Endothelial cell of umbilical vein (primary cell): ENCODE measurements at regions not wholly inside any gene's neighbourhood (a gene's known extent, or its start where the extent isn't known, plus 50 kb on each side); places are given as distances from the start of the nearest gene placed in this dataset.

ENCODE experiments used
- BruUV-seq: library from RNA; stranded (reverse); fragments of 400-500 nt; replicated peaks from 2 replicates; lab custom pipeline; 2021; lab: Mats Ljungman, UMichigan
- CTCF ChIA-PET: fragments of 300-600, 350-600 bp; sonication (Branson Sonifier 250); formaldehyde crosslinking; loops from one replicate; lab custom pipeline; 2021; ENCODE audit warnings: antibody characterized with exemption, inconsistent platforms; lab: Charles Lee
- POLR2A ChIA-PET: fragments of 300-600, 350-600 bp; sonication (Branson Sonifier 250); formaldehyde crosslinking; loops from one replicate; lab custom pipeline; 2021; ENCODE audit warnings: antibody characterized with exemption, inconsistent platforms; lab: Charles Lee
- DNase-seq: peaks from one replicate; pipeline ENCODE4 v3.0.0-alpha.2; 2011; ENCODE audit warnings: low read depth, low spot score
- FAIRE-seq: peaks from 2 replicates; lab custom pipeline; 2011; peaks lifted over from hg19 to GRCh38; lab: Jason Lieb, UNC
- H2AFZ ChIP-seq: 2 replicates; pipeline ENCODE4 v1.6.0; 2012; ENCODE audit warnings: low read depth, low read length, control low read depth, inconsistent platforms
- H3K27ac ChIP-seq: 2 replicates; pipeline ENCODE4 v1.5.1; 2011; ENCODE audit warnings: low read depth, mild to moderate bottlenecking, control low read depth, low read length, moderate library complexity; ENCODE audit not compliant: insufficient read depth
- H3K27me3 ChIP-seq, 2 experiments: 2 replicates each; pipeline versions ENCODE4 v1.6.0 to v1.6.1; 2011; ENCODE audit warnings: low read length in 2 of 2, mixed read lengths in 1 of 2; ENCODE audit not compliant: control insufficient read depth in 2 of 2, insufficient read depth in 2 of 2
- H3K36me3 ChIP-seq, 2 experiments: 2 replicates in 1 of 2; 3 replicates in 1 of 2; pipeline ENCODE4 v1.5.1; 2011; ENCODE audit warnings: low read length in 2 of 2, mild to moderate bottlenecking in 1 of 2, moderate library complexity in 1 of 2; ENCODE audit not compliant: control insufficient read depth in 2 of 2, insufficient read depth in 2 of 2; ENCODE audit errors: extremely low read depth in 1 of 2
- H3K4me1 ChIP-seq: 3 replicates; pipeline ENCODE4 v1.5.1; 2011; ENCODE audit warnings: mild to moderate bottlenecking, low read length; ENCODE audit not compliant: control insufficient read depth, insufficient read depth; ENCODE audit errors: extremely low read depth
- H3K4me2 ChIP-seq: 2 replicates; pipeline ENCODE4 v1.6.1; 2011; ENCODE audit warnings: low read length, control low read depth, mixed read lengths; ENCODE audit not compliant: insufficient read depth
- H3K4me3 ChIP-seq, 3 experiments: fragments of 200-600 bp in 1 of 3; sonication (generic), shearing (Covaris generic) in 1 of 3; replicated peaks in 1 of 3; 2 replicates each; pipeline ENCODE4 v1.5.1; 2011 to 2016; ENCODE audit warnings: control low read depth in 3 of 3, low read length in 3 of 3, mild to moderate bottlenecking in 2 of 3, inconsistent platforms in 1 of 3, low read depth in 1 of 3, moderate library complexity in 1 of 3; ENCODE audit not compliant: insufficient read depth in 1 of 3
- H3K79me2 ChIP-seq: 2 replicates; pipeline ENCODE4 v1.6.0; 2012; ENCODE audit warnings: low read length, inconsistent platforms; ENCODE audit not compliant: control insufficient read depth, insufficient read depth
- H3K9ac ChIP-seq: replicated peaks from 2 replicates; pipeline ENCODE3; 2011; ENCODE audit warnings: low read length, control low read depth; ENCODE audit not compliant: insufficient read depth; ENCODE audit errors: extremely low read depth
- H3K9me1 ChIP-seq: replicated peaks from 3 replicates; pipeline ENCODE4 v1.6.0; 2011; ENCODE audit warnings: mild to moderate bottlenecking, low read length; ENCODE audit not compliant: control insufficient read depth, insufficient read depth; ENCODE audit errors: extremely low read depth
- H3K9me3 ChIP-seq: replicated peaks from 2 replicates; pipeline ENCODE4 v1.5.1; 2012; ENCODE audit warnings: low read length, inconsistent platforms; ENCODE audit not compliant: control insufficient read depth, insufficient read depth
- H4K20me1 ChIP-seq: replicated peaks from 2 replicates; pipeline ENCODE3; 2011; ENCODE audit warnings: mild to moderate bottlenecking, low read length; ENCODE audit not compliant: control insufficient read depth, insufficient read depth; ENCODE audit errors: extremely low read depth
- EZH2 ChIP-seq: IDR thresholded peaks from 2 replicates; pipeline ENCODE4 v1.6.1; 2012; ENCODE audit warnings: borderline replicate concordance, low read depth, mild to moderate bottlenecking, moderate library complexity, low read length, inconsistent platforms; ENCODE audit not compliant: severe bottlenecking
- FOS ChIP-seq: IDR thresholded peaks from 2 replicates; pipeline ENCODE4 v1.6.1; 2011; ENCODE audit warnings: mild to moderate bottlenecking, low read length, moderate library complexity, borderline replicate concordance; ENCODE audit not compliant: insufficient read depth
- GATA2 ChIP-seq: IDR thresholded peaks from 2 replicates; pipeline ENCODE4 v1.7.0; 2011; ENCODE audit warnings: low read depth, mild to moderate bottlenecking, moderate library complexity, mixed read lengths, low read length; ENCODE audit not compliant: insufficient read length, insufficient read depth
- JUN ChIP-seq: IDR thresholded peaks from 2 replicates; pipeline ENCODE4 v1.6.1; 2011; ENCODE audit warnings: borderline replicate concordance, low read depth; ENCODE audit not compliant: insufficient read length, insufficient read depth
- MYC ChIP-seq: IDR thresholded peaks from one replicate; pipeline ENCODE4 v1.6.1; 2011; ENCODE audit warnings: mild to moderate bottlenecking, low read depth, low read length
- POLR2A ChIP-seq: IDR thresholded peaks from 2 replicates; pipeline ENCODE4 v1.6.1; 2012; ENCODE audit warnings: low read depth, mild to moderate bottlenecking, control low read depth, low read length
- POLR2AphosphoS5 ChIP-seq: IDR thresholded peaks from 2 replicates; pipeline ENCODE4 v1.6.1; 2012; ENCODE audit warnings: low read depth, mild to moderate bottlenecking, control low read depth, low read length, moderate library complexity; ENCODE audit not compliant: insufficient read depth
- dilution Hi-C: fragments of 300-500 bp; cut with MboI; formaldehyde crosslinking; loops from one replicate; pipeline ENCODE4 v1.15.0; 2019; ENCODE audit warnings: low sequenced_read_pairs; ENCODE audit not compliant: extremely low pct_ligation_motif_present
- intact Hi-C: fragments of 100-400 bp; cut with micrococcal nuclease; formaldehyde crosslinking; loops from one replicate; pipeline ENCODE4 v1.10.0; 2022
- TF ChIP-seq, protein P1 (sequence below), 2 donors: IDR thresholded peaks; 1 replicate in 1 of 2; 2 replicates in 1 of 2; pipeline ENCODE4 v1.5.1; 2011; ENCODE audit warnings: low read length in 2 of 2, mild to moderate bottlenecking in 2 of 2, moderate library complexity in 2 of 2, control low read depth in 1 of 2, inconsistent platforms in 1 of 2, low read depth in 1 of 2; ENCODE audit not compliant: insufficient read depth in 1 of 2; ENCODE audit errors: extremely low read depth in 1 of 2
- TF ChIP-seq, protein P2 (sequence below): IDR thresholded peaks from 2 replicates; pipeline ENCODE4 v1.6.1; 2011; ENCODE audit not compliant: insufficient read depth, insufficient read length

DNA sequence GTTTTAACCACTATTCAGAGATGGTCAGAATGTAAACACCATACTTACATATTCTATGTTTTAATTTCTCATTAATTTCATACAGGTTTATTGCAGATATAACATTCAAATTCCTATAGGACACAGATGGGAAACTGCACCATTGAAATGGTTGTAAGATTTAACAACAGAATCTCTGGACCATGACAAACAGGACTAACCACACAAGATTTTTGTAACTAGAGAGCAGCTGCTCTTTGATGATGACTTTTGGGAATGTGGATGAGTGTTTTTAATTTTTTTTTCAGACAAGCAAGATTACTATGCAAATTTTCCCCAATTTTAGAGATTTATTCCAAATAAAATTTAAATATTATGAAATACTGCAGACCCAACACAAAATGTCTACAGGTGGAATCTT is 610.2 kb downstream of the PCDH18 start:
- Histone ChIP-seq H2AFZ (no peak overlapping the region), H3K9me1 (no peaks in the 10 kb centered on the region), H3K4me3 (no peak overlapping the region), H3K36me3 (no peaks in the 10 kb centered on the region), H3K27me3 (no peaks in the 10 kb centered on the region), H4K20me1 (no peaks in the 10 kb centered on the region), H3K4me1 (no peaks in the 10 kb centered on the region), H3K27ac (no peak overlapping the region), H3K79me2 (no peaks in the 10 kb centered on the region), H3K9ac (no peak overlapping the region), H3K9me3 (no peaks in the 10 kb centered on the region), H3K4me2 (no peak overlapping the region)
- FAIRE-seq (no peak), DNase-seq (no peak)
- POLR2A ChIA-PET: no interaction called here
- dilution Hi-C loops (no loop called here), intact Hi-C loops (no loop called here)
- CTCF ChIA-PET: no interaction called here
- TF ChIP-seq, protein P1, sequence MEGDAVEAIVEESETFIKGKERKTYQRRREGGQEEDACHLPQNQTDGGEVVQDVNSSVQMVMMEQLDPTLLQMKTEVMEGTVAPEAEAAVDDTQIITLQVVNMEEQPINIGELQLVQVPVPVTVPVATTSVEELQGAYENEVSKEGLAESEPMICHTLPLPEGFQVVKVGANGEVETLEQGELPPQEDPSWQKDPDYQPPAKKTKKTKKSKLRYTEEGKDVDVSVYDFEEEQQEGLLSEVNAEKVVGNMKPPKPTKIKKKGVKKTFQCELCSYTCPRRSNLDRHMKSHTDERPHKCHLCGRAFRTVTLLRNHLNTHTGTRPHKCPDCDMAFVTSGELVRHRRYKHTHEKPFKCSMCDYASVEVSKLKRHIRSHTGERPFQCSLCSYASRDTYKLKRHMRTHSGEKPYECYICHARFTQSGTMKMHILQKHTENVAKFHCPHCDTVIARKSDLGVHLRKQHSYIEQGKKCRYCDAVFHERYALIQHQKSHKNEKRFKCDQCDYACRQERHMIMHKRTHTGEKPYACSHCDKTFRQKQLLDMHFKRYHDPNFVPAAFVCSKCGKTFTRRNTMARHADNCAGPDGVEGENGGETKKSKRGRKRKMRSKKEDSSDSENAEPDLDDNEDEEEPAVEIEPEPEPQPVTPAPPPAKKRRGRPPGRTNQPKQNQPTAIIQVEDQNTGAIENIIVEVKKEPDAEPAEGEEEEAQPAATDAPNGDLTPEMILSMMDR (IDR thresholded peaks at IDR 0.05; ENCODE audit: extremely low read depth in 1 of 2, insufficient read depth in 1 of 2, low read depth in 1 of 2, low read length in 2 of 2): no peak
- no peak for TF ChIP-seq EZH2
- no peak for TF ChIP-seq POLR2AphosphoS5
- no TSS peak for BruUV-seq

DNA sequence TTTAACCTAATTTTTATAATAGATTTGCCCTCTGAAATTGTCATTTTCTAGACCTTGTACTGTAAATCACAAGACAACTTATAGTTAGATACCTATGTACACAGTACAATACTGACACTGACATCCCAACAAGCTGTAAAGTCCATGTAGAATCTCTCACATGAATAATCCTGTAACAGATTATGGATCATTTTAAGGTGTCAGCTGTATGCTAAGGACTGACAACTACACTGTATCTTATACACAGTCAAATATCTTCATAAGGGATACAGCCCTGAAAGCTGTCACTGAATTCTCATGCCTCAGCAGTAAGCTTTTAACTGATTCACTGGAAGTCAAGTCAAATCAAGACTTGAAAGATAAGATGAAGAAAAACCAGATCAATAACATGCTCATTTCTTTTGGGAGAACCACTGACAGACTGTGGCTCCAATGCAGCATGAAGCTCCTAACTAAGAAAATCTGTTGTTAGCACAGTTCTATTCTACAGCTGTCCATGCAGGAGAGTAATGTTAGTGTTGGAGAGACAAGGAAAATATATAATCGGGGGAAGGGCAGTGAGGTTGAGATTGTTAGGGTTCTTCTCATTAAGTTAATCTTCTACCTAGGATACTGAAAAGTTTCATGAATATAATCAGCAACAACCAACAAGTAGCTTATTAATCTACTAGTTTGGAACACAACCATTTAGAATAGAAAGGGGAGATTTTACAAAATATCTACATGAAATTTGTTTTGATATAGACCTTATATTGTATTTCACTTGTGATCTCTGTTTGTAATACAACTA is 612.0 kb downstream of the PCDH18 start:
- Histone ChIP-seq H3K9me1 (no peaks in the 10 kb centered on the region), H3K4me2 (no peak overlapping the region), H3K4me3 (no peak overlapping the region), H2AFZ (no peak overlapping the region), H3K27me3 (no peaks in the 10 kb centered on the region), H3K79me2 (no peaks in the 10 kb centered on the region), H3K27ac (no peak overlapping the region), H3K9me3 (no peaks in the 10 kb centered on the region), H3K9ac (no peak overlapping the region), H4K20me1 (no peaks in the 10 kb centered on the region), H3K4me1 (no peaks in the 10 kb centered on the region), H3K36me3 (no peaks in the 10 kb centered on the region)
- DNase-seq: no peak
- no peak for FAIRE-seq
- intact Hi-C loops: no loop called here
- CTCF ChIA-PET: interaction anchor here (0.7 to 1.0 kb wide), 2 partner anchors 15 to 23 kb away, joined by 3 read pairs; no protein-coding TSS in a partner anchor
- no TSS peak for BruUV-seq
- TF ChIP-seq, protein P1 (IDR thresholded peaks at IDR 0.05; ENCODE audit: extremely low read depth in 1 of 2, insufficient read depth in 1 of 2, low read depth in 1 of 2, low read length in 2 of 2): no peak
- TF ChIP-seq FOS (no peak), JUN (no peak), MYC (no peak), POLR2AphosphoS5 (no peak), EZH2 (no peak), GATA2 (no peak), POLR2A (no peak)
- TF ChIP-seq, protein P2, sequence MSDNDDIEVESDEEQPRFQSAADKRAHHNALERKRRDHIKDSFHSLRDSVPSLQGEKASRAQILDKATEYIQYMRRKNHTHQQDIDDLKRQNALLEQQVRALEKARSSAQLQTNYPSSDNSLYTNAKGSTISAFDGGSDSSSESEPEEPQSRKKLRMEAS: no peak
- dilution Hi-C loops: no loop called here
- POLR2A ChIA-PET: no interaction called here
